HG03135 (cell line): ENCODE measurements at regions not wholly inside any gene's neighbourhood (a gene's known extent, or its start where the extent isn't known, plus 50 kb on each side); places are given as distances from the start of the nearest gene placed in this dataset.

ENCODE experiments used
- ATAC-seq: cut with Tn5 transposase; IDR thresholded peaks from one replicate; pipeline ENCODE4 v1.9.1; 2021; ENCODE audit warnings: mild to moderate bottlenecking, moderate library complexity; ENCODE audit not compliant: unreplicated experiment

GRCh38 chr5:115072266-115073064 lies 97.2 kb downstream of the TRIM36 start:
- ATAC-seq, result no peak

DNA sequence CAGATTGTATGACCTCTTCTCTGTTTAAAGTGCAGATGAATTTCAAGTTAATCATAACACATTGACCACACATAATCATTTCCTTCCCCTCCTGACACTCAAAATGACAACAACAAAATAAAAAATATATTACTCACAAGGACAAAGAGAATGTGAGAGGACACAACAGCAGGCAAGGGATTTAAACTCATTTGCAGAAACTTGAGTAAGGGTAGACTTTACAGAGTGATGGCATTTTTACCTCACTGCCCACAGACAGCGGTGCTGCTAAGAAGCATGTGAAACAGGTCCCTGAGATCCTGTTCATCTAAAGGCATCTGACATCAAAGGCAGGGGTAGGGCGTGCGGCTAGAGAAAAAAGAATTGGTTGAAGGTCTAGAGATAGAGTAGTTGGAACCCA lies 99.0 kb downstream of the TRIM36 start:
- no peak for ATAC-seq

DNA sequence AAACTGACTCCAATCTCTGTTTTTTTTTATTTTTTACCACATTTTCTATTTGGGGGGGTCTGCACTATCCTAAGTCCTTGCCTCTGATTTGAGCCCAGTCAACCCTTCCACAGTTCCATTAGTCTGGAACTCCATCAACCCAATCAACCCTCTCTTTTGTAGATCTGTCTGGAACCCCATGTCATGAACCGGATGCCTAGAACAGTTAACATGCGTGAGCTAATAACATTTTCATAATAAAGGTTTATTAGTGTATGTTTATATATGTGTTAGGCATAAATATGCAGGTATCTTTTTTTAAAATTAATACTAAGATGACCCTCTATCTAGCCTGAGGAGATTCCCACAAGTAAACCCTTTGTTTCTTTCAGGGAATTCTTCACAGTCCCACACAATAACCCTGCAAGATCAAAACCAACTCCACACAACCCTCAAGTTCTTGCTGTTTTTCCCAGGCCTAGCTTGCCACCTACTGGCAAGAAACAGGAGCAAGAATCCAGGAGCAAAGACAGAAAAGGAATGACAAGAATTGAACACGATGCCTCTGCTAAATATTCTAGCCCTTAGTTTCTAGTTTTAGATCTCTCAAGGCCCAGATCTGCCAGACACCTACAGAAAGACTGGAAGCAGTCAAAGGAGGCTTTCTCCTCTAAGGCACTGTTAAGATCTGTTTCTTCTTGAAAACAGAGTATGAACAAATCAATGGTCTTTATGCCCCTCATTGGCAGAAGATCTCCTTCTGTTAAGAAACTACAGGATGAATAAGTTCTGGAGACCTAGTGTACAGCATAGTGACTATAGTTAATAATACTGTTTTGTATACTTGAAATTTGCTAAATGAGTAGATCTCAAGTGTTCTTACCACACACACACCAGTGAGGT lies 100.4 kb downstream of the TRIM36 start:
- ATAC-seq, result peak; percentile 25

GRCh38 chr5:115068239-115069086 lies 101.2 kb downstream of the TRIM36 start:
- ATAC-seq, result peak; percentile 76

DNA sequence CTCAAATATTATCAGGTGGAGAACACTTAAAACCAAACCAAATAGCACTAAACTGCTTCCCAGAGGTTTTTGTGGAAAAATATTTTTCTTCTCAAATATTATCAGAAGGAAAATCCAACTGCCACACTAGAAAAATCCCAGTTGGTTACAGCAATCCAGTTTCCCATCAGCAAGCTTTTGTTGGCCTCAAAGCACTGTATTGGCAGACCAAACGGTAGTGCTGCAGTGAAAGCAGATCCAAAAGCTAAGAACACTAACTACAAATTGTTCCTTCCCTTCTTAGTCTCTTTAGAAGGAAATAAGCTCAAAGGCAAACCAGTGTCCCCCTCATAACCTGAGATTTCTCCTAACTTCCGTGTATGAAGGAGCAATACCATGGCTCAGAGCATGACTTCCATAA lies 105.3 kb downstream of the TRIM36 start:
- ATAC-seq, result no peak

- ATAC-seq, result no peak
Observed at GRCh38 chr5:115054387-115054951, 115.2 kb downstream of the TRIM36 start.

GRCh38 chr5:115052948-115053347 lies 116.8 kb downstream of the TRIM36 start:
- ATAC-seq, result no peak

- no peak for ATAC-seq
Observed at GRCh38 chr5:115050866-115051265, 118.8 kb downstream of the TRIM36 start.

- ATAC-seq, result no peak
Observed at GRCh38 chr5:115033861-115034260, 135.8 kb downstream of the TRIM36 start.

- ATAC-seq, result no peak
Observed at GRCh38 chr5:115028557-115028956, 141.2 kb downstream of the TRIM36 start.

DNA sequence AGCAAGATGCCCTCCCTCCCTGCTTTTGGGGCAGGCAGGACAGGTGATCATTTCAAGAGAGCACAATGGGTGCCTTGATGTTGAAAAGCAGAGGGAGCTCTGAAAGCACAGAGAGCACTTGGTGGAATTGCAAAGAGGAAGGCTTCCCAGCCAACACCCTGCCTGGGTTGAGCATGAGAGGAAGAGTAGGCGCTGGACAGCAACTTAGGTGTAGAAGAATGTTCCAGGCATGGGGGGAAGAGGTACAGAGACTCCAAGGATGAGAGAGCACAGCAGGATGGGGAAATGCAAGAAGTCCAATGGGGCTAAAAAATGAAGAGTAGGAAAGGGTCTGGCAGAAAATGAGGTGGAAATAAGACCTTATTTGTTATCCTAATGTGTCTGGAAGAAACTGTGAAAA lies 144.8 kb downstream of the TRIM36 start:
- no peak for ATAC-seq

- ATAC-seq, result no peak
Observed at GRCh38 chr5:115022303-115022702, 147.4 kb downstream of the TRIM36 start.

DNA sequence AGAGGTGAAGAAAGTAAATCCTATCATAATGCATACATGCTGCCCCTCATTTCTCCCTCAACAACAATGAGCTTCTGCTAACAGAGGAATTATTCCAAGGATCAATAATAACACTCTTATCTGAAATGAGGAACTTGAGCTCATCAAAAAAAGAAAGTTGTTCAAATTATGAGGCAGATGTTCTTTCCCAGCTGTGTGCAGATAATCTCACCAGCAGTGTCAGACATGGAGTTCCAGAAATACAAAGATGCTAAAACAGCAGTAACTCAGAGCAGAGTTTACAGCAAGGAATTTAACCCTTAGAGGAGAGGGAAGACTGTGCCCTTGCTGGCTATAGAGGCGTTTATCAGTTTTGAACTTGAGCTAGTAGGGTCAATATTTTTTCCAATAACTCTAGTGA lies 153.1 kb downstream of the TRIM36 start:
- no peak for ATAC-seq

DNA sequence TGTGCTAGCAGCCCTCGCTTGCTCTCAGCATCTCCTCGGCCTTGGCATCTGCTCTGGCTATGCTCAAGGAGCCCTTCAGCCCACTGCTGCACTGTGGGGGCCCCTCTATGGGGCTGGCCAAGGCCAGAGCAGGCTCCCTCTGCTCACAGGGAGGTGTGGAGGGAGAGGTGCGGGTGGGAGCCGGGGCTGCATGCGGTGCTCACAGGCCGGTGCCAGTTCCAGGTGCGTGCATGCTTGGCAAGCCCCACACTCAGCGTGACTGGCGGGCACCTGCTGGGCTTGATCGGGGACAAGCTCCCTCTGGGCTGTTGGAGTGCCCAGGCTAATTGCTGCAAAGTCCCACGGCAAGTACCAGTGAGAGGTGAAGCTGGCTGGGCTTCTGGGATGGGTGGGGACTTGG lies 170.5 kb downstream of the TRIM36 start:
- ATAC-seq, result no peak

DNA sequence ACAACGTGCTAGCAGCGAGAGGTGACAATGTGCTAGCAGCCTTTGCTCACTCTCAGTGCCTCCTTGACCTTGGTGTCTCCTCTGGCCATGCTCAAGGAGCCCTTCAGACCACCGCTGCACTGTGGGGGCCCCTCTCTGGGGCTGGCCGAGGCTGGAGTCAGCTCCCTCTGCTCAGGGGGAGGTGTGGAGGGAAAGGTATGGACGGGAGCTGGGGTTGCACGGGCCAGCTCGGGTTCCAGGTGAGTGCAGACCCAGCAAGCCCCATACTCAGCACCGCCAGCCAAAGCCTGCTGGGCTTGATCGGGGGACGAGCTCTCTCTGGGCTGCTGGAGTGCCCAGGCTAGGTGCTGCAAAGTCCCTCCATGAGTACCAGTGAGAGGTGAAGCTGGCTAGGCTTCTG lies 180.2 kb downstream of the TRIM36 start:
- no peak for ATAC-seq

DNA sequence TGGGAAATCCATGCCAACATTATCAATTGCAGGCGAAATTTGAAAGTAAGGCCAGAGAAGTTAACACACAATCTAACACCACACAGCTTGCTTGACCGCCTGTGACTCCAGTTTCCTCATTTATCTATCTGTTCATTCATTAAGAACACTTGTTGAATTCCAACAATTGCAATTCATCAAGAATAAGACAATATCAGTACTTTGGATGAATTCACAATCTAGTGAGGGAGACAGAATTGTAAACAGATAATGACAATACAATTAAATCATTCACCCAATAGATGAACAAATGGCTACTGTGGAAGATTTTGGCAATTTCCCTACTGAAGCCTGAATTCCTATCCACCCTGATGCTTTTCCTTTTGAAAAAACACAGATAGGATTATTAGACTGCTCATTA lies 181.6 kb downstream of the TRIM36 start:
- no peak for ATAC-seq

- ATAC-seq, result no peak
Observed at GRCh38 chr5:114984796-114985195, 184.9 kb downstream of the TRIM36 start.

DNA sequence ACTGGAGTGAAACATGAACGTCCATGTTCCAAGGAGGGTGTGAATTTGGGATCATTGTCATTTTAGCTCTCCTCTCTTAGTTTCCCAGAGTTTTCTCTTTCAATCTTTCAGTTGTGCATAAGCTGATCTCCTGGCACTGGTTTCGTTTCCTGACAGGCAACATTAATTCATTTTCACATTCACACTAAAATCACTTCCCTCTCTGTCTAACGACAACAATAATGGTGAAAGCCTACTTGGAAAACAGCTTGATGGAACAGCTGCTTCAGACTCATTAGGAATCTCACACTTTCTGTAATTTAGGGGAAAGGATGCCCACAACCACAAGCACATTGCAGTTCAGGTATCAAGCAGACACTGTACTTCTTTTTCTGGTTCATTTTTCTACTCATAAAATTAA lies 188.6 kb downstream of the TRIM36 start:
- no peak for ATAC-seq

GRCh38 chr5:114977979-114978573 lies 191.6 kb downstream of the TRIM36 start:
- ATAC-seq, result no peak

DNA sequence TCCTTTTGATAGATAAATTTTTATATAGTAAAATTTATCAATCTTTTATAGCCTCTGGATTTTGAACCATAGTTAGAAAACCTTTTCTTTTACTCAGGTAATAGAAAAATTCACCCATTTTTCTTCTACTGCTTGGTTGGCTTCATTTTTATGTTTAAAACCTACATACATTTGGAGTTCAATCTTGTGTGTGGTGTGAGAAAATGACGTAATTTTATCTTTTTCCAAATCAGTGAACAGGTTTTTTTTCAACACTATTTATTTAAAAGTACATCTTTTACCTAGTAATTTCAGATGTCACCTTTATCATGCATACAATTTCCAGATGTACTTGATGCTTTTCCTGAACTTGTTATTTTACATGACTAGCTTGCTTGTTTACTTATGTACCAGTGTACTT lies 200.2 kb downstream of the TRIM36 start:
- no peak for ATAC-seq
